IMR-90 (cell line): ENCODE measurements at regions not wholly inside any gene's neighbourhood (a gene's known extent, or its start where the extent isn't known, plus 50 kb on each side); places are given as distances from the start of the nearest gene placed in this dataset.

Experiments
- ATAC-seq: fragments of 200-7000 bp; cut with Tn5 transposase; 2 replicates; pipeline ENCODE4 v1.9.1; 2020; ENCODE audit warnings: low read depth, mild to moderate bottlenecking, moderate library complexity
- BruUV-seq: library from RNA; stranded (reverse); fragments of 400-500 nt; replicated peaks from 2 replicates; lab custom pipeline; 2021; lab: Mats Ljungman, UMichigan
- CTCF ChIA-PET: fragments of 300-600 bp; formaldehyde crosslinking; extraction: SDS; loops from one replicate; lab custom pipeline; 2021; ENCODE audit warnings: antibody characterized with exemption; lab: Yijun Ruan, JAX
- POLR2A ChIA-PET: fragments of 300-600 bp; sonication (Branson Sonifier 250); formaldehyde crosslinking; loops from one replicate; lab custom pipeline; 2022; ENCODE audit warnings: antibody characterized with exemption; ENCODE audit not compliant: unreplicated experiment; lab: Charles Lee
- DNase-seq: peaks from one replicate; pipeline ENCODE4 v3.0.0; 2013
- H2AFZ ChIP-seq: replicated peaks from 2 replicates; pipeline ENCODE3; 2013; ENCODE audit warnings: low read length, mild to moderate bottlenecking; ENCODE audit not compliant: poor library complexity
- H2AK5ac ChIP-seq: 2 replicates; pipeline ENCODE4 v1.6.1; 2013; ENCODE audit warnings: low read depth, low read length, inconsistent platforms
- H2AK9ac ChIP-seq: replicated peaks from 2 replicates; pipeline ENCODE3; 2013; ENCODE audit warnings: mild to moderate bottlenecking, low read depth, low read length, moderate library complexity; ENCODE audit not compliant: poor library complexity
- H2BK120ac ChIP-seq: 2 replicates; pipeline ENCODE4 v1.6.1; 2013; ENCODE audit warnings: low read depth, low read length, inconsistent platforms
- H2BK15ac ChIP-seq: 3 replicates; pipeline ENCODE4 v1.6.1; 2013; ENCODE audit warnings: low read depth, low read length, inconsistent platforms
- H2BK20ac ChIP-seq: 2 replicates; pipeline ENCODE4 v1.6.1; 2013; ENCODE audit warnings: low read depth, mild to moderate bottlenecking, inconsistent platforms, low read length, moderate library complexity
- H2BK5ac ChIP-seq: 2 replicates; pipeline ENCODE4 v1.6.1; 2013; ENCODE audit warnings: mild to moderate bottlenecking, low read depth, low read length, inconsistent platforms; ENCODE audit not compliant: poor library complexity, severe bottlenecking
- H3K14ac ChIP-seq: replicated peaks from 2 replicates; pipeline ENCODE4 v1.6.1; 2013; ENCODE audit warnings: low read depth, low read length, inconsistent platforms
- H3K18ac ChIP-seq: 2 replicates; pipeline ENCODE4 v1.6.1; 2013; ENCODE audit warnings: low read depth, low read length, control low read depth
- H3K23ac ChIP-seq: 2 replicates; pipeline ENCODE4 v1.6.1; 2013; ENCODE audit warnings: low read depth, low read length, inconsistent platforms
- H3K27ac ChIP-seq: 2 replicates; pipeline ENCODE4 v1.5.1; 2013; ENCODE audit warnings: mild to moderate bottlenecking, control low read depth, low read length; ENCODE audit not compliant: insufficient read depth
- H3K27me3 ChIP-seq: 2 replicates; pipeline ENCODE4 v1.6.1; 2013; ENCODE audit warnings: low read length; ENCODE audit not compliant: control insufficient read depth, insufficient read depth
- H3K36me3 ChIP-seq: 2 replicates; pipeline ENCODE4 v1.6.1; 2013; ENCODE audit warnings: low read length, mixed read lengths; ENCODE audit not compliant: control insufficient read depth, insufficient read depth
- H3K4ac ChIP-seq: 2 replicates; pipeline ENCODE4 v1.6.1; 2013; ENCODE audit warnings: low read depth, low read length, inconsistent platforms
- H3K4me1 ChIP-seq: 2 replicates; pipeline ENCODE4 v1.6.1; 2013; ENCODE audit warnings: low read length, mixed read lengths; ENCODE audit not compliant: control insufficient read depth, insufficient read depth
- H3K4me2 ChIP-seq: 2 replicates; pipeline ENCODE4 v1.6.1; 2013; ENCODE audit warnings: low read depth, mild to moderate bottlenecking, control low read depth, low read length, moderate library complexity
- H3K4me3 ChIP-seq: 2 replicates; pipeline ENCODE4 v1.5.1; 2013; ENCODE audit warnings: low read depth, mild to moderate bottlenecking, control low read depth, low read length, moderate library complexity; ENCODE audit not compliant: insufficient read depth
- H3K56ac ChIP-seq: 2 replicates; pipeline ENCODE4 v1.6.1; 2013; ENCODE audit warnings: low read length, inconsistent platforms; ENCODE audit not compliant: insufficient read depth; ENCODE audit errors: extremely low read depth
- H3K79me1 ChIP-seq, 2 experiments: 2 replicates each; pipeline ENCODE4 v1.6.1; 2013; ENCODE audit warnings: low read length in 2 of 2, inconsistent platforms in 1 of 2, low read depth in 1 of 2
- H3K9ac ChIP-seq: 2 replicates; pipeline ENCODE4 v1.6.1; 2013; ENCODE audit warnings: low read depth, low read length, control low read depth
- H3K9me1 ChIP-seq: 2 replicates; pipeline ENCODE4 v1.6.1; 2013; ENCODE audit warnings: low read length, inconsistent platforms; ENCODE audit not compliant: insufficient read depth
- H3K9me3 ChIP-seq: 2 replicates; pipeline ENCODE4 v1.6.1; 2013; ENCODE audit warnings: low read length; ENCODE audit not compliant: control insufficient read depth, insufficient read depth
- H4K20me1 ChIP-seq: 2 replicates; pipeline ENCODE4 v1.6.1; 2013; ENCODE audit warnings: low read length, inconsistent platforms; ENCODE audit not compliant: insufficient read depth
- H4K5ac ChIP-seq: 2 replicates; pipeline ENCODE4 v1.6.1; 2013; ENCODE audit warnings: mild to moderate bottlenecking, low read depth, low read length, control low read depth
- H4K8ac ChIP-seq, 2 experiments: 2 replicates each; pipeline ENCODE4 v1.6.1; 2013; ENCODE audit warnings: low read depth in 2 of 2, low read length in 2 of 2, control low read depth in 1 of 2, inconsistent platforms in 1 of 2
- H4K91ac ChIP-seq: 2 replicates; pipeline ENCODE4 v1.6.1; 2013; ENCODE audit warnings: low read depth, low read length, inconsistent platforms; ENCODE audit not compliant: insufficient read depth
- FOS ChIP-seq: fragments of 150-350 bp; IDR thresholded peaks from 2 replicates; pipeline ENCODE4 v1.6.1; 2016; ENCODE audit warnings: low read depth, low read length
- MAFK ChIP-seq: IDR thresholded peaks from 2 replicates; pipeline ENCODE4 v1.6.1; 2012; ENCODE audit warnings: low read depth, low read length, improper control_type of control experiment
- WGBS, 2 experiments: methylation state at CpG; one replicate each; pipeline versions ENCODE4 v1.1.5 to v1.1.7; 2013; ENCODE audit warnings: missing lambda C conversion rate in 2 of 2; ENCODE audit not compliant: insufficient read length in 1 of 2; ENCODE audit errors: extremely low coverage in 2 of 2; 5-methylcytosine and 5-hydroxymethylcytosine counted together
- dilution Hi-C: fragments of 300-500 bp; cut with HindIII; formaldehyde crosslinking; loops from one replicate; pipeline ENCODE4 v1.14.3; 2018; ENCODE audit warnings: low sequenced_read_pairs; ENCODE audit not compliant: unreplicated experiment
- in situ Hi-C: fragments of 300-500 bp; cut with MboI; formaldehyde crosslinking; loops from 3 replicates; pipeline ENCODE4 v1.14.3; 2019; ENCODE audit warnings: low sequenced_read_pairs, inconsistent platforms, mixed read lengths
- intact Hi-C: fragments of 100-400 bp; cut with micrococcal nuclease; formaldehyde crosslinking; loops from 2 replicates; pipeline ENCODE4 v1.10.0; 2022

DNA sequence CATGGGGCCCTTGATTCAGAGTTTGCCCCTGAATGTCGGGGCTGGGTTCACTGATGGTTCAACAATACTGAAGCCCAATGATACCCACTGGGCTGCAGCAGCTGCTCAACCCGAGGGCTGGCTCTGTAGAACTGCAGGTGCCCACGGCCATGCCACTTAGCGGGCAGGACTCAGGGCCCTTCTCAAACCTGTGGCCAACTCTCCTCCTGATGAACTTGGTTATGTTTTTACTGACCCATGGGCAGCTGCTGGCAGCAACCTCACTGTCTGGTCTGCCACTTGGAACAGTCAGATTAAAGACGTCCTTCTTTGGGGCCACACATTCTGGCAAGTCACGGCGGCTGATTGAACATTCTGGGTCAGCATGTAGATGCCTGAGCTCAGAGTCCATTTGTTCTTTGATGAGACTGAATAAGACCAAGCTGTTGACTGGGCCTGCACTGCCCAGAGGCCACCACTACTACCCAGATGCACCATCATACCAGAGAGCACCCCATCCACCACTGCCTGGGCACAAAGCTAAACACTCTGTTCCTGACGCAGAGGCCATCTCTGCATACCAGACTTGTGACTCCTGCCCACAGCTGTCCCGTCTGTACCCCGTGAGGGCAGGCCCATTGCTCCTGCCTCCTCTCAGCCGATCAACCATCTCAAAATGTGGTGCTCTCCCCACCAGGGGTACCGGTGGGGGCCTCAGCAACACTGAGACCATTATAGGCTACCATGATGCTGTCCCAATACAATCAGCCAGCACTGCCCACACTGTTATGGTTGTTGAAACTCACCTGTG, 67.8 kb downstream of the SHANK2 start:
- H3K9ac ChIP-seq, result no peak overlapping the region
- H2BK15ac ChIP-seq, result no peak overlapping the region
- TF ChIP-seq FOS (no peak), MAFK (no peak)
- intact Hi-C loops (no loop called here), dilution Hi-C loops (no loop called here), in situ Hi-C loops (no loop called here)
- ChIA-PET CTCF (no interaction called here), POLR2A (no interaction called here)
- H3K36me3 ChIP-seq, result peaks cover 2% of the 10 kb centered on the region; the same call in 1 of the 2 replicates
- no peak overlapping the region for H2BK120ac ChIP-seq
- no peak overlapping the region for H3K18ac ChIP-seq
- H2AK5ac ChIP-seq, result no peak overlapping the region
- H3K23ac ChIP-seq, result no peak overlapping the region
- no peaks in the 10 kb centered on the region; the same call in 1 of the 2 replicates for H4K20me1 ChIP-seq
- no peak overlapping the region for H3K56ac ChIP-seq
- H2BK20ac ChIP-seq, result no peak overlapping the region
- no peak overlapping the region for H4K91ac ChIP-seq
- H3K4me1 ChIP-seq, result no peaks in the 10 kb centered on the region
- H3K27me3 ChIP-seq, result no peaks in the 10 kb centered on the region; the same call in 1 of the 2 replicates
- no peaks in the 10 kb centered on the region for H3K9me3 ChIP-seq
- DNase-seq, result no peak
- H2BK5ac ChIP-seq, result no peak overlapping the region
- BruUV-seq, result no TSS peak
- no peak overlapping the region for H3K27ac ChIP-seq
- H3K79me1 ChIP-seq, result no peaks in the 10 kb centered on the region
- H3K4ac ChIP-seq, result no peak overlapping the region
- H3K4me2 ChIP-seq, result no peak overlapping the region
- H2AK9ac ChIP-seq, result no peak overlapping the region
- no peak overlapping the region for H2AFZ ChIP-seq
- WGBS, 2 experiments, result 78% methylated on average over 7 of the region's 12 CpGs; no CpG with 5 or more reads in 1 of the 2 experiments
- H3K4me3 ChIP-seq, result no peak overlapping the region
- no peak for ATAC-seq
- no peak overlapping the region for H4K8ac ChIP-seq
- H3K14ac ChIP-seq, result no peak overlapping the region
- H4K5ac ChIP-seq, result no peak overlapping the region
- H3K9me1 ChIP-seq, result no peaks in the 10 kb centered on the region
